HFF-Myc (cell line): ENCODE measurements at regions not wholly inside any gene's neighbourhood (a gene's known extent, or its start where the extent isn't known, plus 50 kb on each side); places are given as distances from the start of the nearest gene placed in this dataset.

ENCODE experiments used
- DNase-seq: peaks from one replicate; pipeline ENCODE4 v3.0.0-alpha.2; 2011; ENCODE audit warnings: low read depth; ENCODE audit errors: extremely low read depth
- H3K4me3 ChIP-seq: replicated peaks from 2 replicates; pipeline ENCODE4 v1.5.1; 2011; ENCODE audit warnings: low read depth, mild to moderate bottlenecking, control low read depth, low read length
- CTCF ChIP-seq: IDR thresholded peaks from 2 replicates; pipeline ENCODE4 v1.5.1; 2012; ENCODE audit warnings: mild to moderate bottlenecking, low read depth, low read length, control low read depth; ENCODE audit errors: missing control alignments

DNA sequence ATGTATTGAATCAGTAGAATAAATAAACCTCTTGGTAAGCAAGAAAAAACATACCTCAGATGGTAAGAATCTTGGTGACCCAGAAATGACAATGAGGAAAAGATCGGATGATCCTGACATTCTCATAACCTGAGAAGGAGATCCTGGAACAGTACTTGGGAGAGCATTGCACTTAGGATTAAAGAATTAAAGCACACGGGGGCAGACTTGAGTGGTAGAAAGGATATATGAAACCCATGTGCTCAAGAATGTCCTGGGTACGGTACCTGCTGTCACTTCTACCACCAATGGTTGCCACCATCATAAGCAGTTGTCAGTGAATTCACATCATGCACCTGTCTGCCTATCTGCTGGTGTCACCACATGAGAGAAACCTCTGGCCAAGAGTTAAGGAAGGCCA, 108.9 kb upstream of the GJB5 start:
- TF ChIP-seq CTCF: no peak
- no peak for DNase-seq
- no peak overlapping the region for H3K4me3 ChIP-seq

GRCh38 chr1:34648501-34648900, 106.3 kb upstream of the GJB5 start:
- no peak for DNase-seq
- TF ChIP-seq CTCF: no peak
- no peak overlapping the region for H3K4me3 ChIP-seq

DNA sequence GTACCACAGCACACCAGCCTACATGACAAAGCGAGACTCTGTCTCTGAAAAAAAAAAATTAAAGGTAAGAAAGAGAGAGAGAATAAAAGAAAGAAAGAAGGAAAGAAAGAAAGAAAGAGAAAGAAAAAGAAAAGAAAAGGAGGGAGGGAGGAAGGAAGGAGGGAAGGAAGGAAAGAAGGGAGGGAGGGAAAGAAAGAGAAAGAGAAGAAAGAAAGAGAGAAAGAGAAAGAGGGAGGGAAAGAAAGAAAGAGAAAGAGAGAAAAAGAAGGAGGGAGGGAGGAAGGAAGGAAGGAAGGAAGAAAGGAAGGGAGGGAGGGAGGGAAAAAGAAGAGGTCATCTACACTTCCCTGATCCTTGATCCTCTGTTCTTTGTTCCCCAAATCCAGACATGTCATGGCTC, 104.8 kb upstream of the GJB5 start:
- DNase-seq: no peak
- TF ChIP-seq CTCF: no peak
- no peak overlapping the region for H3K4me3 ChIP-seq

GRCh38 chr1:34650800-34651199, 104.0 kb upstream of the GJB5 start:
- DNase-seq: no peak
- TF ChIP-seq CTCF: no peak

GRCh38 chr1:34653110-34653509, 101.7 kb upstream of the GJB5 start:
- no peak for DNase-seq
- no peak overlapping the region for H3K4me3 ChIP-seq
- TF ChIP-seq CTCF: no peak

More at GRCh38 chr1:34650800-34651199, 104.0 kb upstream of the GJB5 start:
- H3K4me3 ChIP-seq: no peak overlapping the region

- DNase-seq: no peak
- no peak overlapping the region for H3K4me3 ChIP-seq
- no peak for TF ChIP-seq CTCF
These were observed 99.5 kb upstream of the GJB5 start for GRCh38 chr1:34655206-34655874.

- no peak for TF ChIP-seq CTCF
- no peak for DNase-seq
- no peak overlapping the region for H3K4me3 ChIP-seq
These were observed 99.0 kb upstream of the GJB5 start for GRCh38 chr1:34655875-34656240.
